Coronary artery (tissue), 2 donors: ENCODE measurements at regions not wholly inside any gene's neighbourhood (a gene's known extent, or its start where the extent isn't known, plus 50 kb on each side); places are given as distances from the start of the nearest gene placed in this dataset.

Experiments
- DNase-seq: peaks from one replicate; pipeline ENCODE4 v3.0.0-alpha.2; 2017; ENCODE audit warnings: low spot score
- H3K27ac ChIP-seq, 2 donors: fragments of 200-600 bp; sonication (generic); one replicate each; pipeline ENCODE4 v1.5.1; 2016 to 2019
- H3K4me3 ChIP-seq: fragments of 200-600 bp; sonication (generic); 2 replicates; pipeline ENCODE4 v1.5.1; 2016; ENCODE audit warnings: mild to moderate bottlenecking, moderate library complexity
- TF ChIP-seq, protein P1 (sequence below): fragments of 200-600 bp; sonication (generic); IDR thresholded peaks from one replicate; pipeline ENCODE4 v1.5.1; 2019; ENCODE audit warnings: antibody characterized with exemption

DNA sequence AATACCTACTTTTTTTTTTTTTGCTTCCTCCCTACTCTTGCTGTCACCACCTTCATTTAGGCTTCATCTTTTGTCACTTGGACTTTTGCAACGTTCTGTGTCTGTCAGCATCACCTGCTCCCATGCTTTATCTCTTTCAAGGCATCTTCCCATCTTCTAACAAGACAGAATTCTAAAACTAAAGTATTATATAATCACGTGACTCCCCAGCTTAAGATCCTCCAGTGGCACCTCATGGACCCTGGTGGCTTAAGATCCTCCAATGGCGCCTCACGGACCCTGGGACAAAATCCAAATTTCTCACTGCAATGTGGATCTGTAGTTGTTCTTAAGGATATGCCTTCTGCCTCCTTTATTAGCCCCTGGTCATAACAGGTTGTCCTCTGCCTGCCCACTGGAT lies 248.2 kb upstream of the SORL1-AS1 start:
- Histone ChIP-seq H3K4me3 (no peak overlapping the region), H3K27ac (no peak overlapping the region)
- TF ChIP-seq, protein P1, sequence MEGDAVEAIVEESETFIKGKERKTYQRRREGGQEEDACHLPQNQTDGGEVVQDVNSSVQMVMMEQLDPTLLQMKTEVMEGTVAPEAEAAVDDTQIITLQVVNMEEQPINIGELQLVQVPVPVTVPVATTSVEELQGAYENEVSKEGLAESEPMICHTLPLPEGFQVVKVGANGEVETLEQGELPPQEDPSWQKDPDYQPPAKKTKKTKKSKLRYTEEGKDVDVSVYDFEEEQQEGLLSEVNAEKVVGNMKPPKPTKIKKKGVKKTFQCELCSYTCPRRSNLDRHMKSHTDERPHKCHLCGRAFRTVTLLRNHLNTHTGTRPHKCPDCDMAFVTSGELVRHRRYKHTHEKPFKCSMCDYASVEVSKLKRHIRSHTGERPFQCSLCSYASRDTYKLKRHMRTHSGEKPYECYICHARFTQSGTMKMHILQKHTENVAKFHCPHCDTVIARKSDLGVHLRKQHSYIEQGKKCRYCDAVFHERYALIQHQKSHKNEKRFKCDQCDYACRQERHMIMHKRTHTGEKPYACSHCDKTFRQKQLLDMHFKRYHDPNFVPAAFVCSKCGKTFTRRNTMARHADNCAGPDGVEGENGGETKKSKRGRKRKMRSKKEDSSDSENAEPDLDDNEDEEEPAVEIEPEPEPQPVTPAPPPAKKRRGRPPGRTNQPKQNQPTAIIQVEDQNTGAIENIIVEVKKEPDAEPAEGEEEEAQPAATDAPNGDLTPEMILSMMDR: no peak
- DNase-seq: no peak

DNA sequence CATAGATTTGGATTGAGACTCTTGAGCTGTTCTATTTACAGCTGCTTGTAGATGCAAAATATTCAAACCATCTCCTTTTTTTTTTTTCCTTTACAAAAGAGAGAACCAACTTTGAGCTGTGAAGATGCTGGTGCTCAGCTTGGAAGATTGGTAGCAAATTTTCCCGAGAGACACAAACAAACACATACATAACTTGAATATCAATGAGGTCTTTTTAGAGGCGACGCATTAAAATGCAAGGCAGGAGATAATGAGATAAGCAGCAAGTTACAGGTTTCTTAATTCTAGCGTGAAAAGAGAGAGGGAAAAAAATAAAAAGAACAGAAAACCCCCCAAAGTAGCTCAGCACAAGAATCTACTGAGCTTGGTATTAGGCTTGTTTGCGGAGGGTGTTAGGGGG lies 247.0 kb upstream of the SORL1-AS1 start:
- H3K4me3 ChIP-seq: no peak overlapping the region
- DNase-seq: no peak
- TF ChIP-seq, protein P1: no peak
- no peak overlapping the region for H3K27ac ChIP-seq

DNA sequence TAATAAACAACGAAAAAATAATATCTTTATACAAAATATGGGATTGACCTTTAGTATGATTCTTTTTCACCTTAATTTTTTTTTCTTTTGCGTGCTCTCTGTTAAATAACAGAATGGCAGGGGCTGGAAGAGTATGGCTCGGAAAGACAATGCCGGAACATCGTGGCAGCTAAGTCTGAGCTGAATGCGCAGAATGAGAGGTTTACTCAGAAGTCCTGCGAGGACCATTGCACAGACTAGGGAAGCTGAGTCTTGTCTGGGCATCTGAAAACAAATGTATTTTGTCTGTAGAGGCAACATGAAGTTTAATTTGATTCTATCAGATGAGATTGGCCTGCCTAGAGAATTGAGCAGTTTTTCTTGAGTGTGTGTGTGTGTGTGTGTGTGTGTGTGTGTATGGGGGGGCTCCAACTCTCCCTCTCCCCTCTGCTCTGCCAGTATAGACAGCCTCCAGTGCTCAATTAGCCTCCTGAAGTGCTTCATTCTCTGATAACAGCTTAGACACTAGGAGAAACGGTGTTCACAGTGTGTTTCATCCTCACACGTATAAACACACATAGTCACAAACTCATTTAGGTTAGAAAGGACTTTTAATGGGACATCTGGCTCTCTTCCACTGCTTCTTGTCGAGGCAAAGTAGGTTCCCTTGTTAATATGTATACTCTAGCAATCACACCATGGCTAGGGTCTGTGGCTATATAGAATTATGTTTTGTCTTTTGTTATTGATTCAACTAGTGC lies 244.3 kb upstream of the SORL1-AS1 start:
- TF ChIP-seq, protein P1: no peak
- H3K4me3 ChIP-seq: no peak overlapping the region
- no peak for DNase-seq
- H3K27ac ChIP-seq: no peak overlapping the region

DNA sequence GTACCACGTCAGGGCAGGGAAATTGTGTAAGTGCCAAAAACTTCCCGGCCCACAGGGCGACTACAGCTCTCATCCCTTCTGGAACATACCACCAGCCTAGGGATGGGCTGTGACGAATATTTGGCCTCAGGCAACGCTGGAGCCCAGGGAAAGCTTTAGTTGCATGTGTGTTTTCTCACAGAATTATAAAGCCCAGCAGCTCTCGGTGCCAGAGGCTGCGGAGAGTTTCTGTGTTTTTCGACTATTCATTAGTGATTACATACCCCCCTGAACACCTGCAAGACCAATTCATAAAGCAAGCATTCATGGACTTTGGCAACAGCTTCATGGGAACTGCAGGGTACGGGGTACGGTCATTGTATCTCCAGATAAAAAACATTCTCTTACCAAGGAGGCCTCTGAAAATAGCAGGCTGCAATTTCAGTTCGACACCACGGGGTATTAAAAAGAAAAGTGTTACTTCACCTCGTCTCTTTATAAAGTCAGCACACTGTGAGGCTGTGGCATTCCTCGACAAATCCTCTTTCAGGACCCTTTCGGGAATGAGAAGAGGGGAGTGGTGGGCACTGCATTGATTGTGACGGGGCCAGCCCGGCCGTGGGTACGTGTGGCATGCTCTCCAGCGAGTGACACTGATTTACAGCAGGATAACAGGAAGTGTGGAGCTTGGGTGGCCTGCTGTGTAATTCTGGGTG lies 243.6 kb upstream of the SORL1-AS1 start:
- no peak overlapping the region for H3K27ac ChIP-seq
- H3K4me3 ChIP-seq: peak overlapping the region; percentile 16
- DNase-seq: no peak
- TF ChIP-seq, protein P1: no peak

DNA sequence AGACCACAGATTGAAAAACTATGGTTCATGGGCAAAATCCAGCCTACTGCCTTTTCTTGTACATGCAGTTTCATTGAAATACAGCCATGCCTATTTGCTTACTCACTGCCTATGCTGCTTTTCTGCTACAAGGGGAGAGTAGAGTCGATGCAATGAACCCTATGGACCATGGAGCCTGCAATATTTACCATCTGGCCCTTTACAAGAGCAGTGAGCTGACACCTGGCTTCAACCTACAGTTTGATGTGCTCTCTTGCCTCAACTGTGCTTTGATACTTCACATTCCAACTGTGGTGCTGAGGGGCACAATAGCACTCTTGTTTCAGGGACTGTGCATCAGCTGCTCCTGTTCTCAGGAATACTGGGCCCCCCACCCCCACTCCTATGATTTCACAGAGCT lies 239.5 kb upstream of the SORL1-AS1 start:
- H3K27ac ChIP-seq: no peak overlapping the region
- TF ChIP-seq, protein P1: no peak
- no peak for DNase-seq
- no peak overlapping the region for H3K4me3 ChIP-seq

DNA sequence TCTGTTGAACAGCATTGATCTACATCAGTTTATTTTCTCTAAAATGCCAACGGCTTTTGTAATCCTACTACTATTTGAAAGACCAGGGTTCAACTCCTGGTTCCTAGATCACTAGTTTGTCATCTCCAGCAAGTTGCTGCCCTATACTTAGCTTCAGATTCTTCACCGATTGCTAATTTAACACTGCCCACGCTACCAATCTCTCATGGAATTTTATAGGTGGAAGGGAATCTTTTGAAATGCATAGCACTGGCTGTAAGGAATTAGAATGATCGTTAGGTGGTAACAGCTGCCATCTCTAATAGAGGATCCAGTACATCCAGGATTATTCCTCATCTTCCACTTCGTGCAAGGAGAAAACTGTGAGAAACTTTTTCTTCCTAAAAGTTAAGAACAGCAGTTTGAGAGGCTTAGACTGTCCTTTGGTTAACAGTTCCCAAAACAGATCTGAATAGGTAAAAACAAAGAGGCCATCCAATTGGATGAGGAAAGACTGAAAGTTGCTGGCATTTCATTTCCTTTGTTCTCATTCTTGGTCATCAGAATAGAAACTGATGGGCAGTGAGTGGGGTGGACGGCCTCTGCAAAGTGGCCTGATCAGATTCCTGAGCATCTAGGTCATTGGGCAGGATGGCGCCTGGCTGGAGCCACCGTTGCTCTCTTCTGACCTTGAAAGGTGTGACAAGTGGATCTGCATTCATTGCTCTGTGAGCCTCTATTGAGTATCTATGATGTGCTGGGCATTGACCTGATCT lies 236.3 kb upstream of the SORL1-AS1 start:
- no peak overlapping the region for H3K4me3 ChIP-seq
- no peak for DNase-seq
- H3K27ac ChIP-seq: no peak overlapping the region
- TF ChIP-seq, protein P1: no peak
